ENCODE measurements at regions not wholly inside any gene's neighbourhood (a gene's known extent, or its start where the extent isn't known, plus 50 kb on each side); places are given as distances from the start of the nearest gene placed in this dataset.

- TF ChIP-seq CTCF (IDR thresholded peaks at IDR 0.05) (no peak), EP300 (IDR thresholded peaks at IDR 0.05; ENCODE audit: low read depth) (no peak), POLR2A (IDR thresholded peaks at IDR 0.05) (no peak), POLR2AphosphoS5 (IDR thresholded peaks at IDR 0.05) (no peak)
Measured at GRCh38 chr21:28581976-28582375, 410.7 kb downstream of the LTN1 start.

Data from transverse colon (tissue), 4 donors.